ENCODE measurements at regions not wholly inside any gene's neighbourhood (a gene's known extent, or its start where the extent isn't known, plus 50 kb on each side); places are given as distances from the start of the nearest gene placed in this dataset.

DNA sequence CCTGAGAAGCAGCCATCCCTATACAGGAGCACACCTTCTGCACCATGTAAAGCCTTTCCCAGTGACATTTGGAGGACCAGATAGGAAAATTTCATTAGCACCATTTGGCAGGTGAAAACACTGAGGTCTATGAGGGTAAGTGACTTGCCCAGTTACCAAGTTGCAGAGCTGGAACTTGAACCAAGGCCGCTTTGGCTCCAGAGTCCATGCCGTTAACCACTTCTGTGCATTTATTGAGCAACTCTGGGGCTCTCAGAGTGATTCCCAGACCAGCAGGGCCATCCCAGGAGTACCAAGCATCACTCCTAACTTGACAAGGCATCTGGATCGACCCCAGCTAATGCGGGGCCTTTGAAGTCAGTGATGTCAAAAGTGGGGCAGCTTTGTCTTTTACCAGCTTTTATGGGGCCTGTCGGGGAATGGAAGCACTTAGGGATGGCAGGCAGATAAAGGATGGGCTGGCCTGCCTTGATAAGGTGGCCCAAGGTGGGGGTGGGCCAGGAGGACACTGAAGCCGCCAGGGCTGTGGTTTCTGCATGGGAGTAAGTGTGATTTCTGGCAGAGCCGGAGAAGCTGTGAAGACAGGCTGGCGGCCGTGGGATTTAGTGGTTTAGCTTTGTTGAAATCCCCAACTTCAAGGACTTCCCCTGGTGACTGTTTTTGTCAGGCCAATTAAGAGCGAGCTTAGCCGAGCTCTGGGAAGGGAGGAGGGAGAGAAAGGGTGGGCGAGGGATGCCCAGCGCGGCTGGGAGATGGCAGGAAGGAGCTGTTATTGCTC, 127.3 kb downstream of the MACROH2A1 start:
- TF ChIP-seq, protein P1, sequence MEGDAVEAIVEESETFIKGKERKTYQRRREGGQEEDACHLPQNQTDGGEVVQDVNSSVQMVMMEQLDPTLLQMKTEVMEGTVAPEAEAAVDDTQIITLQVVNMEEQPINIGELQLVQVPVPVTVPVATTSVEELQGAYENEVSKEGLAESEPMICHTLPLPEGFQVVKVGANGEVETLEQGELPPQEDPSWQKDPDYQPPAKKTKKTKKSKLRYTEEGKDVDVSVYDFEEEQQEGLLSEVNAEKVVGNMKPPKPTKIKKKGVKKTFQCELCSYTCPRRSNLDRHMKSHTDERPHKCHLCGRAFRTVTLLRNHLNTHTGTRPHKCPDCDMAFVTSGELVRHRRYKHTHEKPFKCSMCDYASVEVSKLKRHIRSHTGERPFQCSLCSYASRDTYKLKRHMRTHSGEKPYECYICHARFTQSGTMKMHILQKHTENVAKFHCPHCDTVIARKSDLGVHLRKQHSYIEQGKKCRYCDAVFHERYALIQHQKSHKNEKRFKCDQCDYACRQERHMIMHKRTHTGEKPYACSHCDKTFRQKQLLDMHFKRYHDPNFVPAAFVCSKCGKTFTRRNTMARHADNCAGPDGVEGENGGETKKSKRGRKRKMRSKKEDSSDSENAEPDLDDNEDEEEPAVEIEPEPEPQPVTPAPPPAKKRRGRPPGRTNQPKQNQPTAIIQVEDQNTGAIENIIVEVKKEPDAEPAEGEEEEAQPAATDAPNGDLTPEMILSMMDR (IDR thresholded peaks at IDR 0.05; ENCODE audit: borderline replicate concordance, extremely low read depth, low read length, poor library complexity, severe bottlenecking): no peak
- TF ChIP-seq EZH2 (IDR thresholded peaks at IDR 0.05; ENCODE audit: borderline replicate concordance, low read depth, low read length, severe bottlenecking): no peak
